A549 (cell line): ENCODE measurements at regions not wholly inside any gene's neighbourhood (a gene's known extent, or its start where the extent isn't known, plus 50 kb on each side); places are given as distances from the start of the nearest gene placed in this dataset.
A peak's percentile ranks its signal among the peaks of the same experiment; 100 is the strongest.

Experiments
- ATAC-seq, 2 experiments: fragments of 200-7000 bp in 1 of 2; fragments of >200 bp in 1 of 2; cut with Nextera tagmentation in 1 of 2; cut with Tn5 transposase in 1 of 2; 3 replicates each; pipeline versions ENCODE4 v1.8.0 to v1.9.1; 2018 to 2020; ENCODE audit warnings: mild to moderate bottlenecking in 1 of 2, moderate library complexity in 1 of 2
- CTCF ChIA-PET: fragments of 300-600 bp; sonication (Branson Sonifier 250); formaldehyde crosslinking; extraction: SDS; loops from one replicate; lab custom pipeline; 2021; ENCODE audit warnings: antibody characterized with exemption, inconsistent platforms; lab: Yijun Ruan, JAX
- POLR2A ChIA-PET: fragments of 350-600 bp; formaldehyde crosslinking; extraction: SDS; loops from one replicate; lab custom pipeline; 2021; ENCODE audit warnings: antibody characterized with exemption, inconsistent platforms; lab: Yijun Ruan, JAX
- DNase-seq, 2 experiments: peaks; one replicate each; pipeline versions ENCODE4 v3.0.0 to v3.0.0-alpha.2; 2011 to 2016; ENCODE audit warnings: low read depth in 1 of 2, low spot score in 1 of 2
- FAIRE-seq: peaks from 2 replicates; lab custom pipeline; 2011; peaks lifted over from hg19 to GRCh38; lab: Jason Lieb, UNC
- H3K27ac ChIP-seq, 2 experiments: fragments of >200 bp; sonication (Bioruptor Twin); formaldehyde crosslinking; 3 replicates each; pipeline ENCODE4 v1.5.1; 2016 to 2017
- H3K4me1 ChIP-seq: fragments of >200 bp; sonication (Bioruptor Twin); formaldehyde crosslinking; 3 replicates; pipeline ENCODE4 v1.6.1; 2016
- H3K4me2 ChIP-seq: fragments of >200 bp; sonication (Bioruptor Twin); formaldehyde crosslinking; 3 replicates; pipeline ENCODE4 v1.6.1; 2016
- H3K4me3 ChIP-seq: fragments of >200 bp; sonication (Bioruptor Twin); formaldehyde crosslinking; 3 replicates; pipeline ENCODE4 v1.5.1; 2016
- H3K9me3 ChIP-seq: fragments of >200 bp; sonication (Bioruptor Twin); formaldehyde crosslinking; 3 replicates; pipeline ENCODE4 v1.6.1; 2016
- CBX2 ChIP-seq: fragments of 200-600 bp; sonication (generic); IDR thresholded peaks from 2 replicates; pipeline ENCODE4 v1.6.1; 2016; ENCODE audit warnings: low read depth, mild to moderate bottlenecking, borderline replicate concordance
- CHD4 ChIP-seq: fragments of 200-600 bp; sonication (generic); IDR thresholded peaks from 2 replicates; pipeline ENCODE4 v1.6.1; 2016; ENCODE audit warnings: antibody characterized with exemption, mild to moderate bottlenecking, borderline replicate concordance
- EHMT2 ChIP-seq: fragments of 200-600 bp; sonication (generic); IDR thresholded peaks from 2 replicates; pipeline ENCODE4 v1.6.1; 2016; ENCODE audit warnings: antibody characterized with exemption, low read depth, mild to moderate bottlenecking, moderate library complexity
- ESRRA ChIP-seq: fragments of 150-350 bp; IDR thresholded peaks from 2 replicates; pipeline ENCODE4 v1.6.1; 2014; ENCODE audit warnings: mild to moderate bottlenecking, low read length, borderline replicate concordance
- HEYL ChIP-seq: fragments of 250-450 bp; sonication (Bioruptor Pico); IDR thresholded peaks from 2 replicates; pipeline ENCODE4 v1.8.0; 2021; ENCODE audit warnings: mild to moderate bottlenecking, moderate library complexity
- HOXA7 ChIP-seq: fragments of 250-450 bp; sonication (Bioruptor Pico); IDR thresholded peaks from 2 replicates; pipeline ENCODE4 v1.5.0; 2020; ENCODE audit warnings: mild to moderate bottlenecking, moderate library complexity
- HOXB5 ChIP-seq: fragments of 250-450 bp; sonication (Bioruptor Pico); IDR thresholded peaks from 2 replicates; pipeline ENCODE4 v1.5.0; 2020; ENCODE audit warnings: mild to moderate bottlenecking, moderate library complexity
- JUN ChIP-seq, 2 experiments: fragments of >200 bp; sonication (Bioruptor Twin); formaldehyde crosslinking; IDR thresholded peaks; 2 replicates in 1 of 2; 3 replicates in 1 of 2; pipeline ENCODE4 v1.6.1; 2016 to 2017
- KDM1A ChIP-seq: fragments of 200-600 bp; sonication (generic); IDR thresholded peaks from 2 replicates; pipeline ENCODE4 v1.6.1; 2016; ENCODE audit warnings: low read depth, mild to moderate bottlenecking
- KDM5A ChIP-seq: fragments of 200-600 bp; sonication (generic); IDR thresholded peaks from 2 replicates; pipeline ENCODE4 v1.6.1; 2016; ENCODE audit warnings: antibody characterized with exemption, mild to moderate bottlenecking
- MAFK ChIP-seq: fragments of 450-650 bp; IDR thresholded peaks from 2 replicates; pipeline ENCODE4 v1.6.1; 2014; ENCODE audit not compliant: partially characterized antibody
- MAZ ChIP-seq: fragments of 150-350 bp; IDR thresholded peaks from 2 replicates; pipeline ENCODE4 v1.6.1; 2014; ENCODE audit warnings: antibody characterized with exemption, low read depth, low read length, borderline replicate concordance
- MYC ChIP-seq: IDR thresholded peaks from 2 replicates; pipeline ENCODE4 v1.6.1; 2012; ENCODE audit warnings: mild to moderate bottlenecking, inconsistent platforms, low read length, improper control_type of control experiment, borderline replicate concordance
- NR3C1 ChIP-seq: fragments of >200 bp; sonication (Bioruptor Twin); formaldehyde crosslinking; IDR thresholded peaks from 3 replicates; pipeline ENCODE4 v1.6.1; 2017
- RAD21 ChIP-seq, 2 experiments: fragments of >200 bp in 1 of 2; sonication (Bioruptor Twin) in 1 of 2; formaldehyde crosslinking in 1 of 2; IDR thresholded peaks in 1 of 2; conservative IDR thresholded peaks in 1 of 2; 2 replicates in 1 of 2; 3 replicates in 1 of 2; pipeline ENCODE4 v1.6.1; 2012 to 2018; ENCODE audit warnings: inconsistent platforms in 1 of 2
- RARB ChIP-seq: fragments of 250-450 bp; sonication (Bioruptor Pico); IDR thresholded peaks from 2 replicates; pipeline ENCODE4 v1.8.0; 2021; ENCODE audit warnings: mild to moderate bottlenecking, moderate library complexity
- RFX5 ChIP-seq: fragments of 450-650 bp; IDR thresholded peaks from 2 replicates; pipeline ENCODE4 v1.7.1; 2014; ENCODE audit warnings: antibody characterized with exemption, mild to moderate bottlenecking, moderate library complexity
- RNF2 ChIP-seq: fragments of 200-600 bp; sonication (generic); IDR thresholded peaks from 2 replicates; pipeline ENCODE4 v1.6.1; 2016; ENCODE audit warnings: low read depth, mild to moderate bottlenecking, antibody characterized with exemption, moderate library complexity, borderline replicate concordance
- SMC3 ChIP-seq: fragments of >200 bp; sonication (Bioruptor Twin); formaldehyde crosslinking; IDR thresholded peaks from 3 replicates; pipeline ENCODE4 v1.6.1; 2018; ENCODE audit warnings: inconsistent platforms
- TFCP2L1 ChIP-seq: fragments of 250-450 bp; sonication (Bioruptor Pico); IDR thresholded peaks from 2 replicates; pipeline ENCODE4 v1.5.0; 2021; ENCODE audit warnings: mild to moderate bottlenecking
- ZC3H11A ChIP-seq: fragments of 450-650 bp; IDR thresholded peaks from 2 replicates; pipeline ENCODE4 v1.6.1; 2014; ENCODE audit warnings: antibody characterized with exemption, mild to moderate bottlenecking
- WGBS: methylation state at CpG from one replicate; pipeline ENCODE4 v1.1.6; 2017; ENCODE audit errors: missing lambda C conversion rate; 5-methylcytosine and 5-hydroxymethylcytosine counted together
- TF ChIP-seq, protein P1 (sequence below): fragments of >200 bp; sonication (Bioruptor Twin); formaldehyde crosslinking; IDR thresholded peaks from 3 replicates; pipeline ENCODE4 v1.5.1; 2016
- TF ChIP-seq, protein P2 (sequence below): fragments of 250-450 bp; sonication (Bioruptor Pico); IDR thresholded peaks from 2 replicates; pipeline ENCODE4 v1.5.0; 2021; ENCODE audit warnings: mild to moderate bottlenecking, moderate library complexity, borderline replicate concordance
- TF ChIP-seq, protein P3 (sequence below): fragments of 450-650 bp; IDR thresholded peaks from 2 replicates; pipeline ENCODE4 v1.6.1; 2014; ENCODE audit warnings: antibody characterized with exemption
- TF ChIP-seq, protein P4 (sequence below): fragments of >200 bp; sonication (Bioruptor Twin); formaldehyde crosslinking; IDR thresholded peaks from 3 replicates; pipeline ENCODE4 v1.6.1; 2016

DNA sequence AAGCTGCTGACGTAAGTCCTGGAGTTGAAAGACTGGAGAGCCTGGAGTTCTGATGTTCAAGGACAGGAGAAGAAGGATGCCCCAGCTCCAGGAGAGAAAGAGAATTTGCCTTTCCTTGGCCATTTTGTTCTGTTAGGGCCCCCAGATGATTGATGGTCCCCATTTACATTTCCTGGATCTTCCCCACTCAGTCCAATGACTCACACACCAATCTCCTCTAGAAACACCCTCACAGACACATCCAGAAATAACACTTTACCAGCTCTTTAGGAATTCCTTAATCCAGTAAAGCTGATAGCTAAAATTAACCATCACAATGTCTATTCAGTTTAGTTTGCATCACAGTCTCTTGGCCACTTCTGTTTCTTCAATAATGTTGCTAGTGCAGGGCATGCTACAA is 260.2 kb upstream of the IRAK1BP1 start:
- ATAC-seq (no peak), FAIRE-seq (no peak), DNase-seq (no peak)
- no peak overlapping the region for H3K4me3 ChIP-seq
- H3K4me2 ChIP-seq, result no peak overlapping the region
- ChIA-PET POLR2A (no interaction called here), CTCF (interaction anchor here (0.6 kb wide), 1 partner anchor 36 kb away, joined by 3 read pairs; no protein-coding TSS in a partner anchor)
- no peaks in the 10 kb centered on the region for H3K9me3 ChIP-seq
- peaks cover 15% of the 10 kb centered on the region for H3K4me1 ChIP-seq
- peak overlapping the region in 1 of 2 experiments; percentile 28; a peak in 1 of 6 replicates for H3K27ac ChIP-seq
- TF ChIP-seq ESRRA (no peak), CBX2 (no peak), RNF2 (no peak), RARB (CRISPR knock-in tag) (no peak), NR3C1 (no peak), EHMT2 (no peak), TFCP2L1 (CRISPR knock-in tag) (no peak)
- WGBS, result 100% methylated on average over 1 of the region's 1 CpG

DNA sequence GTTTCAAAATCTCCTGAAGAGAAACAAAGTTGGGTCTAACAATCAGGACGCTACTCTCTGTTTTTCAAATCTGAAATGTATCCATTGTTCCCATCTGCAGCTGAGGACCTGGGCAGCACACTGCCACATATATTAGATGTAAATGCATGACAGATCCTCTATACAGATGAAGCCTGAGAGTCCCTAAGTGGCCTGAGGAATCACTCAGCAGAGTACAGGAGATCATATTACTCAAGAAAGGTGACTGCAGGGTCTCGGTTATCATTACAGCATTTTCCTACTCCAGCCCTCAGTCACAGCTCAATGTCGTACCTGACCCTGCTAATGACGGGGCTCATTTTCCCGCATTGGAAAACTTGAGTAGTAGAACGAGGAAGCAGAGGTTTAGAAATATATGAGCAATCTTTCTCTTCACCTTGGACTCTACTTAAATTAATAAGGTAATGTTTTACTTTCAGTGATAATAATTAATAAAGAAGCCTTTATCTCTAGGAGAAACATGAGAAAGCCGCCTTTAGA is 256.2 kb upstream of the IRAK1BP1 start:
- 85% methylated on average over 7 of the region's 7 CpGs for WGBS
- CTCF ChIA-PET, result interaction anchor here (0.8 kb wide), 1 partner anchor 12 kb away, joined by 3 read pairs; no protein-coding TSS in a partner anchor

DNA sequence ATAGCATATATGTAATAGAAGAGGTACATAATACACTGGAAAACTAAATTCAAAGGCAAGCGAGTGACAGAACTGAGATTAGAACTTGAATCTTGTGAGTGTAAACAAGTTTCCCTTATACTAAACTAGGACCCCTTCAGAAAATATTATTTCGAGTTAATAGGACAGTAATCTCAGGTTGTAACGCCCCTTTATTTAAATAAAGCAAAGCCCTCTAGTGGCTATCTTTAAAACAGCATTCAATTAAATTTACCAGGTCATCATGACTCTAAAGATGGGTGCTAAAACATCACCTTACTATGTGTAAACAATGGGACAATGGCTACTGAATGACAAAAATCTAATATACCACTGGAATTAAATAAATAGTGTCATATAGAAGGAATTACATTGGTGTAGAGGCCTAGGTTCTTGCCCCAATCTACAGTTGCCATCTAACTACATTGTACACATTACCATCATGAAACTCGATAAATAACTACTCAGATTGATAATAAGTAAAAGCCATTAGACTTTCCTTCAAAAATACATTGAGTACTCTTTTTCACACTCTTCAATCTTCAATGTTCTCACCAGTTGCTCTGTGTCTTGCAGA is 255.4 kb upstream of the IRAK1BP1 start:
- ATAC-seq (peak; percentile 54 to 62; a peak in 2 of 6 replicates), DNase-seq (peak; percentile 18 to 47), FAIRE-seq (no peak)
- 53% methylated on average over 4 of the region's 4 CpGs for WGBS
- ChIA-PET CTCF (no interaction called here), POLR2A (no interaction called here)
- TF ChIP-seq CBX2 (no peak), KDM1A (no peak), HEYL (CRISPR knock-in tag) (no peak), ESRRA (no peak), JUN (IDR thresholded peaks at IDR 0.05) (no peak), EHMT2 (no peak), HOXB5 (no peak), MYC (no peak), RAD21 (conservative IDR thresholded peaks at IDR 0.05 in 1 of 2, IDR thresholded peaks at IDR 0.05 in 1 of 2) (0 out of 5 replicates have a peak, but pooled peaks of 1 of the 2 experiments have one; percentile 1), SMC3 (no peak), CHD4 (no peak), NR3C1 (no peak), MAFK (peak; percentile 6)
- TF ChIP-seq, protein P1, sequence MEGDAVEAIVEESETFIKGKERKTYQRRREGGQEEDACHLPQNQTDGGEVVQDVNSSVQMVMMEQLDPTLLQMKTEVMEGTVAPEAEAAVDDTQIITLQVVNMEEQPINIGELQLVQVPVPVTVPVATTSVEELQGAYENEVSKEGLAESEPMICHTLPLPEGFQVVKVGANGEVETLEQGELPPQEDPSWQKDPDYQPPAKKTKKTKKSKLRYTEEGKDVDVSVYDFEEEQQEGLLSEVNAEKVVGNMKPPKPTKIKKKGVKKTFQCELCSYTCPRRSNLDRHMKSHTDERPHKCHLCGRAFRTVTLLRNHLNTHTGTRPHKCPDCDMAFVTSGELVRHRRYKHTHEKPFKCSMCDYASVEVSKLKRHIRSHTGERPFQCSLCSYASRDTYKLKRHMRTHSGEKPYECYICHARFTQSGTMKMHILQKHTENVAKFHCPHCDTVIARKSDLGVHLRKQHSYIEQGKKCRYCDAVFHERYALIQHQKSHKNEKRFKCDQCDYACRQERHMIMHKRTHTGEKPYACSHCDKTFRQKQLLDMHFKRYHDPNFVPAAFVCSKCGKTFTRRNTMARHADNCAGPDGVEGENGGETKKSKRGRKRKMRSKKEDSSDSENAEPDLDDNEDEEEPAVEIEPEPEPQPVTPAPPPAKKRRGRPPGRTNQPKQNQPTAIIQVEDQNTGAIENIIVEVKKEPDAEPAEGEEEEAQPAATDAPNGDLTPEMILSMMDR, result peak; percentile 33
- TF ChIP-seq, protein P2, sequence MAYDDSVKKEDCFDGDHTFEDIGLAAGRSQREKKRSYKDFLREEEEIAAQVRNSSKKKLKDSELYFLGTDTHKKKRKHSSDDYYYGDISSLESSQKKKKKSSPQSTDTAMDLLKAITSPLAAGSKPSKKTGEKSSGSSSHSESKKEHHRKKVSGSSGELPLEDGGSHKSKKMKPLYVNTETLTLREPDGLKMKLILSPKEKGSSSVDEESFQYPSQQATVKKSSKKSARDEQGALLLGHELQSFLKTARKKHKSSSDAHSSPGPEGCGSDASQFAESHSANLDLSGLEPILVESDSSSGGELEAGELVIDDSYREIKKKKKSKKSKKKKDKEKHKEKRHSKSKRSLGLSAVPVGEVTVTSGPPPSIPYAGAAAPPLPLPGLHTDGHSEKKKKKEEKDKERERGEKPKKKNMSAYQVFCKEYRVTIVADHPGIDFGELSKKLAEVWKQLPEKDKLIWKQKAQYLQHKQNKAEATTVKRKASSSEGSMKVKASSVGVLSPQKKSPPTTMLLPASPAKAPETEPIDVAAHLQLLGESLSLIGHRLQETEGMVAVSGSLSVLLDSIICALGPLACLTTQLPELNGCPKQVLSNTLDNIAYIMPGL (CRISPR knock-in tag), result no peak
- TF ChIP-seq, protein P3, sequence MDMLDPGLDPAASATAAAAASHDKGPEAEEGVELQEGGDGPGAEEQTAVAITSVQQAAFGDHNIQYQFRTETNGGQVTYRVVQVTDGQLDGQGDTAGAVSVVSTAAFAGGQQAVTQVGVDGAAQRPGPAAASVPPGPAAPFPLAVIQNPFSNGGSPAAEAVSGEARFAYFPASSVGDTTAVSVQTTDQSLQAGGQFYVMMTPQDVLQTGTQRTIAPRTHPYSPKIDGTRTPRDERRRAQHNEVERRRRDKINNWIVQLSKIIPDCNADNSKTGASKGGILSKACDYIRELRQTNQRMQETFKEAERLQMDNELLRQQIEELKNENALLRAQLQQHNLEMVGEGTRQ, result no peak
- Histone ChIP-seq H3K4me3 (no peak overlapping the region), H3K4me1 (peaks cover 5% of the 10 kb centered on the region; the same call in 1 of the 3 replicates), H3K27ac (no peak overlapping the region), H3K9me3 (no peaks in the 10 kb centered on the region), H3K4me2 (no peak overlapping the region)

More for the DNA sequence above, 256.2 kb upstream of the IRAK1BP1 start:
- Histone ChIP-seq H3K4me1 (peaks cover 9% of the 10 kb centered on the region; the same call in 2 of the 3 replicates), H3K4me3 (no peak overlapping the region), H3K9me3 (no peaks in the 10 kb centered on the region), H3K27ac (no peak overlapping the region), H3K4me2 (no peak overlapping the region)
- DNase-seq, result no peak
- no peak for FAIRE-seq
- POLR2A ChIA-PET, result no interaction called here
- TF ChIP-seq RFX5 (no peak), TFCP2L1 (CRISPR knock-in tag) (no peak), HEYL (CRISPR knock-in tag) (no peak), HOXB5 (no peak), MAZ (no peak), KDM5A (no peak), HOXA7 (CRISPR knock-in tag) (no peak), ZC3H11A (no peak)
- TF ChIP-seq, protein P4, sequence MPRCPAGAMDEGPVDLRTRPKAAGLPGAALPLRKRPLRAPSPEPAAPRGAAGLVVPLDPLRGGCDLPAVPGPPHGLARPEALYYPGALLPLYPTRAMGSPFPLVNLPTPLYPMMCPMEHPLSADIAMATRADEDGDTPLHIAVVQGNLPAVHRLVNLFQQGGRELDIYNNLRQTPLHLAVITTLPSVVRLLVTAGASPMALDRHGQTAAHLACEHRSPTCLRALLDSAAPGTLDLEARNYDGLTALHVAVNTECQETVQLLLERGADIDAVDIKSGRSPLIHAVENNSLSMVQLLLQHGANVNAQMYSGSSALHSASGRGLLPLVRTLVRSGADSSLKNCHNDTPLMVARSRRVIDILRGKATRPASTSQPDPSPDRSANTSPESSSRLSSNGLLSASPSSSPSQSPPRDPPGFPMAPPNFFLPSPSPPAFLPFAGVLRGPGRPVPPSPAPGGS, result no peak
- ATAC-seq, result no peak
